Renal cortex interstitium (tissue), 11 donors: ENCODE measurements at regions not wholly inside any gene's neighbourhood (a gene's known extent, or its start where the extent isn't known, plus 50 kb on each side); places are given as distances from the start of the nearest gene placed in this dataset.
A peak's percentile ranks its signal among the peaks of the same experiment; 100 is the strongest.

Experiments
- DNase-seq, 11 donors: peaks; one replicate each; pipeline ENCODE4 v3.0.0-alpha.2; 2013; ENCODE audit warnings: low read depth in 9 of 11, low spot score in 4 of 11; ENCODE audit errors: extremely low read depth in 1 of 11

GRCh38 chr6:105620878-105621277, 218.0 kb upstream of the PREP start:
- no peak for DNase-seq

GRCh38 chr6:105619971-105620741, 217.3 kb upstream of the PREP start:
- no peak for DNase-seq

GRCh38 chr6:105618247-105618646, 215.4 kb upstream of the PREP start:
- no peak for DNase-seq

GRCh38 chr6:105616521-105616920, 213.6 kb upstream of the PREP start:
- DNase-seq: no peak

- DNase-seq: no peak
Measured at GRCh38 chr6:105611606-105612005, 208.7 kb upstream of the PREP start.

- peak in 1 of 11 donors; percentile 37 for DNase-seq
Measured at GRCh38 chr6:105609375-105609991, 206.6 kb upstream of the PREP start.

GRCh38 chr6:105608711-105609374, 206.0 kb upstream of the PREP start:
- no peak for DNase-seq

- DNase-seq: no peak
Measured at GRCh38 chr6:105607636-105608621, 205.0 kb upstream of the PREP start.

GRCh38 chr6:105606831-105607463, 204.1 kb upstream of the PREP start:
- DNase-seq: peak in 3 of 11 donors; percentile 27 to 62 (median 46)

- DNase-seq: no peak
Measured at GRCh38 chr6:105604587-105604884, 201.7 kb upstream of the PREP start.

GRCh38 chr6:105603788-105604586, 201.1 kb upstream of the PREP start:
- DNase-seq: peak in 4 of 11 donors; percentile 32 to 60 (median 43)

- DNase-seq: no peak
Measured at GRCh38 chr6:105601541-105602236, 198.8 kb upstream of the PREP start.

- DNase-seq: no peak
Measured at GRCh38 chr6:105600336-105601260, 197.7 kb upstream of the PREP start.

- DNase-seq: no peak
Measured at GRCh38 chr6:105598264-105598663, 195.4 kb upstream of the PREP start.

- no peak for DNase-seq
Measured at GRCh38 chr6:105596284-105596755, 193.4 kb upstream of the PREP start.

- DNase-seq: no peak
Measured at GRCh38 chr6:105595829-105596228, 192.9 kb upstream of the PREP start.
